ES-I3 (cell line): ENCODE measurements at regions not wholly inside any gene's neighbourhood (a gene's known extent, or its start where the extent isn't known, plus 50 kb on each side); places are given as distances from the start of the nearest gene placed in this dataset.
"Not testable (repeated sequence)": the region's sequence is repeated elsewhere in the genome, so short reads cannot be mapped to it uniquely, and the experiment has no call there.

ENCODE experiments used
- H3K36me3 ChIP-seq: 2 replicates; pipeline ENCODE4 v1.6.1; 2013; ENCODE audit warnings: mild to moderate bottlenecking, low read length, control low read depth, moderate library complexity; ENCODE audit not compliant: insufficient read depth
- H3K4me1 ChIP-seq: 2 replicates; pipeline ENCODE4 v1.6.1; 2013; ENCODE audit warnings: mild to moderate bottlenecking, control low read depth, low read length; ENCODE audit not compliant: insufficient read depth
- H3K9ac ChIP-seq: 2 replicates; pipeline ENCODE4 v1.6.1; 2013; ENCODE audit warnings: low read depth, mild to moderate bottlenecking, low read length, moderate library complexity
- H3K9me3 ChIP-seq: 2 replicates; pipeline ENCODE4 v1.6.1; 2013; ENCODE audit warnings: mild to moderate bottlenecking, low read length, moderate library complexity; ENCODE audit not compliant: control insufficient read depth, insufficient read depth

- Histone ChIP-seq H3K36me3 (no peaks in the 10 kb centered on the region), H3K9ac (peak overlapping the region; percentile 20; the same call in 1 of the 2 replicates), H3K4me1 (no peaks in the 10 kb centered on the region; the same call in 1 of the 2 replicates), H3K9me3 (no peaks in the 10 kb centered on the region; the same call in 1 of the 2 replicates)
These were observed 184.6 kb downstream of the GOLGA6L6 start for GRCh38 chr15:20356911-20357480.

GRCh38 chr15:20356444-20356910 lies 185.1 kb downstream of the GOLGA6L6 start:
- no peaks in the 10 kb centered on the region; the same call in 1 of the 2 replicates for H3K4me1 ChIP-seq
- H3K36me3 ChIP-seq = no peaks in the 10 kb centered on the region
- no peaks in the 10 kb centered on the region; the same call in 1 of the 2 replicates for H3K9me3 ChIP-seq
- peak overlapping the region; percentile 20; the same call in 1 of the 2 replicates for H3K9ac ChIP-seq

GRCh38 chr15:20355256-20355868 lies 186.2 kb downstream of the GOLGA6L6 start:
- Histone ChIP-seq H3K9ac (no peak overlapping the region), H3K36me3 (no peaks in the 10 kb centered on the region), H3K9me3 (no peaks in the 10 kb centered on the region; the same call in 1 of the 2 replicates), H3K4me1 (no peaks in the 10 kb centered on the region; the same call in 1 of the 2 replicates)

GRCh38 chr15:20354884-20355223 lies 186.7 kb downstream of the GOLGA6L6 start:
- H3K4me1 ChIP-seq, H3K9me3 ChIP-seq, H3K9ac ChIP-seq, H3K36me3 ChIP-seq: not testable (repeated sequence)

- Histone ChIP-seq H3K9me3 (no peaks in the 10 kb centered on the region; the same call in 1 of the 2 replicates), H3K9ac (no peak overlapping the region), H3K4me1 (no peaks in the 10 kb centered on the region; the same call in 1 of the 2 replicates), H3K36me3 (no peaks in the 10 kb centered on the region)
These were observed 187.4 kb downstream of the GOLGA6L6 start for GRCh38 chr15:20353966-20354883.

GRCh38 chr15:20352241-20353200 lies 189.1 kb downstream of the GOLGA6L6 start:
- Histone ChIP-seq H3K4me1 (no peaks in the 10 kb centered on the region; the same call in 1 of the 2 replicates), H3K9ac (no peak overlapping the region), H3K36me3 (no peaks in the 10 kb centered on the region), H3K9me3 (no peaks in the 10 kb centered on the region; the same call in 1 of the 2 replicates)

- no peak overlapping the region for H3K9ac ChIP-seq
- H3K4me1 ChIP-seq = no peaks in the 10 kb centered on the region
- H3K36me3 ChIP-seq = no peaks in the 10 kb centered on the region
- peaks cover 3% of the 10 kb centered on the region for H3K9me3 ChIP-seq
These were observed 190.1 kb downstream of the GOLGA6L6 start for GRCh38 chr15:20351448-20351971.

- H3K9me3 ChIP-seq = peaks cover 4% of the 10 kb centered on the region
- no peak overlapping the region for H3K9ac ChIP-seq
- no peaks in the 10 kb centered on the region for H3K36me3 ChIP-seq
- H3K4me1 ChIP-seq = no peaks in the 10 kb centered on the region
These were observed 191.7 kb downstream of the GOLGA6L6 start for GRCh38 chr15:20349774-20350498.

- Histone ChIP-seq H3K4me1 (no peaks in the 10 kb centered on the region), H3K36me3 (no peaks in the 10 kb centered on the region), H3K9me3 (peaks cover 4% of the 10 kb centered on the region), H3K9ac (no peak overlapping the region)
These were observed 192.5 kb downstream of the GOLGA6L6 start for GRCh38 chr15:20348900-20349773.

- Histone ChIP-seq H3K36me3 (no peaks in the 10 kb centered on the region), H3K9me3 (peaks cover 4% of the 10 kb centered on the region)
These were observed 193.2 kb downstream of the GOLGA6L6 start for GRCh38 chr15:20348291-20348899.

GRCh38 chr15:20346082-20346805 lies 195.4 kb downstream of the GOLGA6L6 start:
- Histone ChIP-seq H3K9ac (no peak overlapping the region), H3K4me1 (no peaks in the 10 kb centered on the region), H3K36me3 (no peaks in the 10 kb centered on the region), H3K9me3 (peaks cover 4% of the 10 kb centered on the region; the same call in 1 of the 2 replicates)

More at GRCh38 chr15:20348291-20348899, 193.2 kb downstream of the GOLGA6L6 start:
- Histone ChIP-seq H3K9ac (no peak overlapping the region), H3K4me1 (no peaks in the 10 kb centered on the region)
